ENCODE measurements at regions not wholly inside any gene's neighbourhood (a gene's known extent, or its start where the extent isn't known, plus 50 kb on each side); places are given as distances from the start of the nearest gene placed in this dataset.

- no peak for DNase-seq (ENCODE audit: extremely low read depth in 1 of 4, low spot score in 3 of 4)
- ChIA-PET CTCF (ENCODE audit: low intra/inter-chr PET ratio) (no interaction called here), POLR2A (no interaction called here)
- no peak for ATAC-seq
- H3K27me3 ChIP-seq (ENCODE audit: control insufficient read depth in 2 of 2, insufficient read depth in 2 of 2, low read length in 2 of 2), result peaks cover 5 to 45% of the 10 kb centered on the region in 2 experiments; a peak in 4 of 5 replicates
- H3K4me3 ChIP-seq, result no peak overlapping the region
- in situ Hi-C loops (cut with MboI), result no loop called here
- FAIRE-seq, result no peak
- no TSS peak for BruUV-seq (replicated peaks)
- intact Hi-C loops (cut with micrococcal nuclease), result no loop called here
- H3K9me3 ChIP-seq (replicated peaks; ENCODE audit: control insufficient read depth, insufficient read depth, low read depth, low read length), result no peaks in the 10 kb centered on the region
- no peak overlapping the region for H3K4me2 ChIP-seq (ENCODE audit: insufficient read depth, low read length)
- H3K79me2 ChIP-seq (ENCODE audit: control insufficient read depth, insufficient read depth, low read length), result no peaks in the 10 kb centered on the region
- no peak for TF ChIP-seq RBFOX2 (IDR thresholded peaks at IDR 0.05; ENCODE audit: low read depth, low read length)
- no peak for TF ChIP-seq ZNF584 (CRISPR knock-in tag; IDR thresholded peaks at IDR 0.05; ENCODE audit: low read depth)
- no peak for TF ChIP-seq SIRT6 (IDR thresholded peaks at IDR 0.05; ENCODE audit: low read depth, low read length)
- peaks cover 4% of the 10 kb centered on the region; the same call in 1 of the 2 replicates for H4K20me1 ChIP-seq (replicated peaks; ENCODE audit: control insufficient read depth, insufficient read depth, low read length)
- H3K4me1 ChIP-seq (replicated peaks in 1 of 2; ENCODE audit: control insufficient read depth in 2 of 2, insufficient read depth in 2 of 2, low read length in 2 of 2), result peaks cover 3 to 6% of the 10 kb centered on the region in 2 experiments; a peak in 2 of 5 replicates
- H3K27ac ChIP-seq (ENCODE audit: extremely low read depth, low read depth, low read length), result no peak overlapping the region
- WGBS (ENCODE audit: insufficient coverage, low coverage, missing lambda C conversion rate), result 7% methylated on average over 10 of the region's 12 CpGs
- no peaks in the 10 kb centered on the region for H3K36me3 ChIP-seq (ENCODE audit: control insufficient read depth, insufficient read depth, low read length)
- peaks cover 4% of the 10 kb centered on the region for H3K9me1 ChIP-seq (ENCODE audit: control insufficient read depth, insufficient read depth, low read length)
- H3K9ac ChIP-seq (ENCODE audit: insufficient read depth in 1 of 2, low read depth in 2 of 2, low read length in 2 of 2), result no peak overlapping the region
- no peak overlapping the region for H2AFZ ChIP-seq (ENCODE audit: low read depth, low read length)
Observed at GRCh38 chr2:128502638-128503246, 184.1 kb upstream of the HS6ST1 start.

GRCh38 chr2:128503399-128504245 is 185.0 kb upstream of the HS6ST1 start:
- no peak for ATAC-seq
- Histone ChIP-seq H3K4me3 (no peak overlapping the region), H3K79me2 (ENCODE audit: control insufficient read depth, insufficient read depth, low read length) (no peaks in the 10 kb centered on the region), H3K9ac (ENCODE audit: insufficient read depth in 1 of 2, low read depth in 2 of 2, low read length in 2 of 2) (peak overlapping the region in 1 of 2 experiments; percentile 45; a peak in 1 of 4 replicates), H4K20me1 (replicated peaks; ENCODE audit: control insufficient read depth, insufficient read depth, low read length) (peaks cover 4% of the 10 kb centered on the region; the same call in 1 of the 2 replicates), H3K9me1 (ENCODE audit: control insufficient read depth, insufficient read depth, low read length) (no peaks in the 10 kb centered on the region), H3K27ac (ENCODE audit: extremely low read depth, low read depth, low read length) (no peak overlapping the region), H3K9me3 (replicated peaks; ENCODE audit: control insufficient read depth, insufficient read depth, low read depth, low read length) (no peaks in the 10 kb centered on the region), H3K36me3 (ENCODE audit: control insufficient read depth, insufficient read depth, low read length) (no peaks in the 10 kb centered on the region), H3K4me1 (replicated peaks in 1 of 2; ENCODE audit: control insufficient read depth in 2 of 2, insufficient read depth in 2 of 2, low read length in 2 of 2) (peaks cover 3 to 6% of the 10 kb centered on the region in 2 experiments; a peak in 2 of 5 replicates), H3K27me3 (ENCODE audit: control insufficient read depth in 2 of 2, insufficient read depth in 2 of 2, low read length in 2 of 2) (peaks cover 5 to 37% of the 10 kb centered on the region in 2 experiments; a peak in 4 of 5 replicates), H3K4me2 (ENCODE audit: insufficient read depth, low read length) (no peak overlapping the region), H2AFZ (ENCODE audit: low read depth, low read length) (no peak overlapping the region)
- FAIRE-seq, result no peak
- ChIA-PET POLR2A (no interaction called here), CTCF (ENCODE audit: low intra/inter-chr PET ratio) (interaction anchor here (0.5 kb wide), 1 partner anchor 22 kb away, joined by 3 read pairs; no protein-coding TSS in a partner anchor)
- DNase-seq (ENCODE audit: extremely low read depth in 1 of 4, low spot score in 3 of 4), result no peak
- in situ Hi-C loops (cut with MboI) (no loop called here), intact Hi-C loops (cut with micrococcal nuclease) (no loop called here)
- no TSS peak for BruUV-seq (replicated peaks)
- WGBS (ENCODE audit: insufficient coverage, low coverage, missing lambda C conversion rate), result 7% methylated on average over 19 of the region's 19 CpGs
- TF ChIP-seq ERF (CRISPR knock-in tag; IDR thresholded peaks at IDR 0.05), result no peak
- TF ChIP-seq RBM25 (IDR thresholded peaks at IDR 0.05; ENCODE audit: low read depth, low read length, severe bottlenecking), result no peak
- TF ChIP-seq TCFL5 (CRISPR knock-in tag; conservative IDR thresholded peaks at IDR 0.05), result no peak
- 0 out of 2 replicates have a peak, but pooled peaks have one; percentile 2 for TF ChIP-seq CBFA2T2 (conservative IDR thresholded peaks at IDR 0.05)
- no peak for TF ChIP-seq MAFK (IDR thresholded peaks at IDR 0.05; ENCODE audit: low read length)
- no peak for TF ChIP-seq ZBTB43 (CRISPR knock-in tag; IDR thresholded peaks at IDR 0.05)
- TF ChIP-seq ZNF354B (CRISPR knock-in tag; IDR thresholded peaks at IDR 0.05), result no peak
- TF ChIP-seq BRF2 (IDR thresholded peaks at IDR 0.05; ENCODE audit: borderline replicate concordance, insufficient read depth, insufficient read length), result no peak
